ENCODE measurements at regions not wholly inside any gene's neighbourhood (a gene's known extent, or its start where the extent isn't known, plus 50 kb on each side); places are given as distances from the start of the nearest gene placed in this dataset.

- TF ChIP-seq CTCF (conservative IDR thresholded peaks at IDR 0.05; ENCODE audit: low read length) (no peak), EZH2phosphoT487 (IDR thresholded peaks at IDR 0.05; ENCODE audit: borderline replicate concordance, low read depth, low read length) (no peak)
Measured at GRCh38 chr12:114093520-114093919, 127.4 kb upstream of the RBM19 start.

Measured in OCI-LY7 (cell line).